K562 (cell line): ENCODE measurements at regions not wholly inside any gene's neighbourhood (a gene's known extent, or its start where the extent isn't known, plus 50 kb on each side); places are given as distances from the start of the nearest gene placed in this dataset.

Experiments used
- ATAC-seq: fragments of 200-7000 bp; cut with Tn5 transposase; 3 replicates; pipeline ENCODE4 v1.9.1; 2020; ENCODE audit warnings: moderate library complexity
- BruUV-seq: library from RNA; stranded (reverse); fragments of 400-500 nt; replicated peaks from 2 replicates; lab custom pipeline; 2021; lab: Mats Ljungman, UMichigan
- CTCF ChIA-PET: fragments of 300-600 bp; formaldehyde crosslinking; extraction: SDS; loops from one replicate; lab custom pipeline; 2021; ENCODE audit warnings: low intra/inter-chr PET ratio; lab: Yijun Ruan, JAX
- POLR2A ChIA-PET: fragments of 300-600, 350-650 bp; sonication (Branson Sonifier 250); formaldehyde crosslinking; extraction: SDS; loops from one replicate; lab custom pipeline; 2021; ENCODE audit warnings: antibody characterized with exemption, inconsistent platforms; lab: Yijun Ruan, JAX
- DNase-seq, 4 experiments: peaks; one replicate each; pipeline versions ENCODE4 v3.0.0 to v3.0.0-alpha.2; 2011 to 2018; ENCODE audit warnings: low spot score in 3 of 4, mixed read lengths in 3 of 4; ENCODE audit errors: extremely low read depth in 1 of 4
- FAIRE-seq: peaks from 2 replicates; lab custom pipeline; 2011; peaks lifted over from hg19 to GRCh38; lab: Jason Lieb, UNC
- H2AFZ ChIP-seq: 2 replicates; pipeline ENCODE4 v1.6.0; 2011; ENCODE audit warnings: low read depth, low read length, control low read depth, inconsistent platforms
- H3K27ac ChIP-seq: fragments of 200-600 bp; 3 replicates; pipeline ENCODE4 v1.8.0; 2011; ENCODE audit warnings: low read depth, mild to moderate bottlenecking, control low read depth, inconsistent platforms, low read length, moderate library complexity, mixed read lengths; ENCODE audit errors: extremely low read depth
- H3K27me3 ChIP-seq, 2 experiments: fragments of 300-600 bp in 1 of 2; 2 replicates in 1 of 2; 3 replicates in 1 of 2; pipeline versions ENCODE4 v1.6.0 to v1.8.0; 2011; ENCODE audit warnings: inconsistent platforms in 2 of 2, low read length in 2 of 2, mild to moderate bottlenecking in 1 of 2, mixed read lengths in 1 of 2, moderate library complexity in 1 of 2; ENCODE audit not compliant: control insufficient read depth in 2 of 2, insufficient read depth in 2 of 2
- H3K36me3 ChIP-seq: fragments of 300-600 bp; 3 replicates; pipeline ENCODE4 v1.8.0; 2011; ENCODE audit warnings: mild to moderate bottlenecking, low read length, inconsistent platforms; ENCODE audit not compliant: control insufficient read depth, insufficient read depth
- H3K4me1 ChIP-seq, 2 experiments: fragments of 200-600 bp in 1 of 2; replicated peaks in 1 of 2; 2 replicates in 1 of 2; 3 replicates in 1 of 2; pipeline versions ENCODE4 v1.5.1 to v1.8.0; 2011; ENCODE audit warnings: inconsistent platforms in 2 of 2, low read length in 2 of 2, mild to moderate bottlenecking in 1 of 2, mixed read lengths in 1 of 2, moderate library complexity in 1 of 2; ENCODE audit not compliant: control insufficient read depth in 2 of 2, insufficient read depth in 2 of 2
- H3K4me2 ChIP-seq: 2 replicates; pipeline ENCODE4 v1.6.1; 2011; ENCODE audit warnings: low read length, control low read depth, inconsistent platforms, mixed read lengths; ENCODE audit not compliant: insufficient read depth
- H3K4me3 ChIP-seq: fragments of 200-600 bp; sonication (generic), shearing (Covaris generic); 2 replicates; pipeline ENCODE4 v1.5.1; 2016; ENCODE audit warnings: control low read depth, inconsistent platforms
- H3K79me2 ChIP-seq: fragments of 200-600 bp; 3 replicates; pipeline ENCODE4 v1.8.0; 2011; ENCODE audit warnings: low read length, inconsistent platforms; ENCODE audit not compliant: control insufficient read depth, insufficient read depth
- H3K9ac ChIP-seq, 2 experiments: 2 replicates each; pipeline versions ENCODE4 v1.6.0 to v1.6.1; 2011; ENCODE audit warnings: low read depth in 2 of 2, low read length in 2 of 2, control low read depth in 1 of 2, inconsistent platforms in 1 of 2, mild to moderate bottlenecking in 1 of 2, mixed read lengths in 1 of 2; ENCODE audit not compliant: insufficient read depth in 1 of 2
- H3K9me1 ChIP-seq: one replicate; pipeline ENCODE4 v1.6.0; 2011; ENCODE audit warnings: inconsistent platforms, mild to moderate bottlenecking, low read length, moderate library complexity; ENCODE audit not compliant: control insufficient read depth, insufficient read depth
- H3K9me3 ChIP-seq: replicated peaks from 2 replicates; pipeline ENCODE4 v1.5.1; 2011; ENCODE audit warnings: low read depth, low read length, inconsistent platforms; ENCODE audit not compliant: control insufficient read depth, insufficient read depth
- H4K20me1 ChIP-seq: replicated peaks from 2 replicates; pipeline ENCODE4 v1.6.1; 2011; ENCODE audit warnings: low read length, inconsistent platforms, mixed read lengths; ENCODE audit not compliant: control insufficient read depth, insufficient read depth
- E2F3 ChIP-seq: fragments of 250-450 bp; sonication (Bioruptor Pico); IDR thresholded peaks from 2 replicates; pipeline ENCODE4 v1.4.0; 2020; ENCODE audit warnings: mild to moderate bottlenecking
- GABPB1 ChIP-seq: sonication (generic); formaldehyde crosslinking; IDR thresholded peaks from 2 replicates; pipeline ENCODE4 v1.8.0; 2022; ENCODE audit warnings: mild to moderate bottlenecking, missing genetic modification reagents
- RAD21 ChIP-seq, 2 experiments: fragments of 250-450 bp in 1 of 2; fragments of 450-650 bp in 1 of 2; sonication (Bioruptor Pico) in 1 of 2; formaldehyde crosslinking in 1 of 2; IDR thresholded peaks in 1 of 2; conservative IDR thresholded peaks in 1 of 2; 2 replicates each; pipeline versions ENCODE4 v1.4.0 to v1.8.0; 2020 to 2022; ENCODE audit warnings: mild to moderate bottlenecking in 2 of 2, moderate library complexity in 1 of 2
- RB1 ChIP-seq: fragments of 450-650 bp; IDR thresholded peaks from 2 replicates; pipeline ENCODE4 v1.6.1; 2017; ENCODE audit warnings: low read depth, mild to moderate bottlenecking
- RBM34 ChIP-seq: fragments of 200-400 bp; formaldehyde crosslinking; IDR thresholded peaks from 2 replicates; pipeline ENCODE4 v1.6.1; 2018; ENCODE audit warnings: low read length, borderline replicate concordance; ENCODE audit not compliant: insufficient read depth
- ZKSCAN1 ChIP-seq: fragments of 150-350 bp; IDR thresholded peaks from 2 replicates; pipeline ENCODE4 v1.6.1; 2016; ENCODE audit warnings: low read depth, low read length
- WGBS: fragments of 100-300 bp; shearing (Covaris generic); methylation state at CpG from one replicate; pipeline ENCODE4 v1.1.6; 2016; ENCODE audit warnings: low coverage, mixed read lengths; ENCODE audit not compliant: insufficient coverage; ENCODE audit errors: missing lambda C conversion rate; 5-methylcytosine and 5-hydroxymethylcytosine counted together
- in situ Hi-C: fragments of 300-500 bp; cut with MboI; formaldehyde crosslinking; loops from 4 replicates; pipeline ENCODE4 v1.15.0; 2018; ENCODE audit warnings: inconsistent platforms, mixed read lengths
- intact Hi-C: fragments of 100-400 bp; cut with micrococcal nuclease; formaldehyde crosslinking; loops from 2 replicates; pipeline ENCODE4 v1.14.2; 2022
- TF ChIP-seq, protein P1 (sequence below): IDR thresholded peaks from 2 replicates; pipeline ENCODE4 v1.6.1; 2016; ENCODE audit warnings: missing genetic modification characterization, missing compliant biosample characterization

DNA sequence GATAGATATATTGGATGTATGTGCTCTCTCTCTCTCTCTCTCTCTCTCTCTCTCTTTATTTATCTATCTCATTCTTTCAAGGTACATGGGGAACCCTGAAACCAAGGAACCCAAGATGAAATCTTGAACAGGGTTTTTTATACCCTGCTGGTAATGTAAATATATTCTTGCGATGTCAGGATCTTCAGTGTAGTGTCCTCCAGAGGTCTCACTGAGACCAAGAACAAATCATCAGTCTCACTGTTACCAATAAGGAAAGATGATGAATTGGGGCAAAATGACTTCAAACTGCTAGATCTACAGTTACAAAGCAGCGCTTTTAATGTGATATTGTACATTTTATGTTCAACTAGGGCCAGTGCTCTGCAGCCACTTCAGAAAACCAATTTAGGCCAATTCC lies 423.5 kb downstream of the ANKRD7 start:
- Histone ChIP-seq H3K4me1 (no peaks in the 10 kb centered on the region), H3K27me3 (no peaks in the 10 kb centered on the region), H3K4me2 (no peak overlapping the region), H3K9me3 (0 out of 2 replicates have a peak, but pooled peaks cover 2% of the 10 kb centered on the region), H3K79me2 (no peaks in the 10 kb centered on the region), H4K20me1 (no peaks in the 10 kb centered on the region), H3K9me1 (no peaks in the 10 kb centered on the region), H3K4me3 (no peak overlapping the region), H3K27ac (no peak overlapping the region), H3K36me3 (no peaks in the 10 kb centered on the region), H3K9ac (no peak overlapping the region), H2AFZ (no peak overlapping the region)
- in situ Hi-C loops = no loop called here
- CTCF ChIA-PET = no interaction called here
- DNase-seq (no peak), FAIRE-seq (no peak), ATAC-seq (peak; percentile 37; the same call in 1 of the 3 replicates)
- POLR2A ChIA-PET = no interaction called here
- TF ChIP-seq, protein P1, sequence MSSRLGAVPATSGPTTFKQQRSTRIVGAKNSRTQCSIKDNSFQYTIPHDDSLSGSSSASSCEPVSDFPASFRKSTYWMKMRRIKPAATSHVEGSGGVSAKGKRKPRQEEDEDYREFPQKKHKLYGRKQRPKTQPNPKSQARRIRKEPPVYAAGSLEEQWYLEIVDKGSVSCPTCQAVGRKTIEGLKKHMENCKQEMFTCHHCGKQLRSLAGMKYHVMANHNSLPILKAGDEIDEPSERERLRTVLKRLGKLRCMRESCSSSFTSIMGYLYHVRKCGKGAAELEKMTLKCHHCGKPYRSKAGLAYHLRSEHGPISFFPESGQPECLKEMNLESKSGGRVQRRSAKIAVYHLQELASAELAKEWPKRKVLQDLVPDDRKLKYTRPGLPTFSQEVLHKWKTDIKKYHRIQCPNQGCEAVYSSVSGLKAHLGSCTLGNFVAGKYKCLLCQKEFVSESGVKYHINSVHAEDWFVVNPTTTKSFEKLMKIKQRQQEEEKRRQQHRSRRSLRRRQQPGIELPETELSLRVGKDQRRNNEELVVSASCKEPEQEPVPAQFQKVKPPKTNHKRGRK (tag) = no peak
- TF ChIP-seq RAD21 (CRISPR knock-in tag; conservative IDR thresholded peaks at IDR 0.05 in 1 of 2, IDR thresholded peaks at IDR 0.05 in 1 of 2) = peak; percentile 17 to 64; a peak in 2 of 4 replicates
- intact Hi-C loops = no loop called here
- 6% methylated on average over 2 of the region's 2 CpGs for WGBS
- BruUV-seq = no TSS peak

GRCh38 chr7:118657391-118658005 lies 433.0 kb downstream of the ANKRD7 start:
- Histone ChIP-seq H3K4me2 (no peak overlapping the region), H3K79me2 (no peaks in the 10 kb centered on the region), H3K27me3 (no peaks in the 10 kb centered on the region), H3K27ac (no peak overlapping the region), H4K20me1 (no peaks in the 10 kb centered on the region), H3K9me1 (no peaks in the 10 kb centered on the region), H3K4me3 (no peak overlapping the region), H3K9me3 (no peaks in the 10 kb centered on the region), H3K4me1 (no peaks in the 10 kb centered on the region), H3K9ac (no peak overlapping the region), H2AFZ (no peak overlapping the region), H3K36me3 (no peaks in the 10 kb centered on the region)
- no TSS peak for BruUV-seq
- CTCF ChIA-PET = no interaction called here
- in situ Hi-C loops = no loop called here
- intact Hi-C loops = no loop called here
- DNase-seq (no peak), ATAC-seq (no peak; the same call in 1 of the 3 replicates), FAIRE-seq (no peak)
- TF ChIP-seq GABPB1 (CRISPR knock-in tag) (no peak), RBM34 (no peak), ZKSCAN1 (no peak), RB1 (no peak), E2F3 (CRISPR knock-in tag) (no peak)
- POLR2A ChIA-PET = no interaction called here
- WGBS = under 1% methylated on average over 5 of the region's 5 CpGs
